ENCODE measurements at regions not wholly inside any gene's neighbourhood (a gene's known extent, or its start where the extent isn't known, plus 50 kb on each side); places are given as distances from the start of the nearest gene placed in this dataset.
"Not testable (repeated sequence)": the region's sequence is repeated elsewhere in the genome, so short reads cannot be mapped to it uniquely, and the experiment has no call there.

DNA sequence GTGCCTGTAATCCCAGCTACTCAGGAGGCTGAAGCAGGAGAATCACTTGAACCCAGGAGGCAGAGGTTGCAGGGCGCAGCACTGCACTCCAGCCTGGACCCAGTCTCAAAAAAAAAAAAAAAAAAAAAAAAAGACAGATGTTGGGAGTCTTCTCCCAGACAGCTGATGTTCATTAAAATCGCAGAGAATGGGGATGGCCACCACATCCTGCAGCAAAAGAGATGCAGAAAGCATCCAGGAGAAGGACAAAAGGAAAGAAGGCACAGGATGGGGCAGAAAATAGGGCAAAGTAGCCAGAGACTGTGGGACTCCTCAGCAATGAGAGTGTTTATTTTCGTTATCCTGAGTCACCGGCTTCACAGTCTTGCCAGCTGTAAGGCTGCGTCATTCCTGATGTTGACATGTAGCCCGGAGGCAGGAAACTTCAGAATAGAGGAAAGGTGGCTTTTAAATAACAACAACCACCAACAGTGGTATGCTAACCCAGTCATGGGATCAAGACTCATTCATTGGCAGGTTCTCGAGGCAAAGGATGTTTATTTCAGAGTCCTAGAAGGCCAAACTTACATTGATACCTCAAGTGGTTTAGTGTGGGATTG lies 149.5 kb upstream of the SVIL start:
- no peak for DNase-seq

DNA sequence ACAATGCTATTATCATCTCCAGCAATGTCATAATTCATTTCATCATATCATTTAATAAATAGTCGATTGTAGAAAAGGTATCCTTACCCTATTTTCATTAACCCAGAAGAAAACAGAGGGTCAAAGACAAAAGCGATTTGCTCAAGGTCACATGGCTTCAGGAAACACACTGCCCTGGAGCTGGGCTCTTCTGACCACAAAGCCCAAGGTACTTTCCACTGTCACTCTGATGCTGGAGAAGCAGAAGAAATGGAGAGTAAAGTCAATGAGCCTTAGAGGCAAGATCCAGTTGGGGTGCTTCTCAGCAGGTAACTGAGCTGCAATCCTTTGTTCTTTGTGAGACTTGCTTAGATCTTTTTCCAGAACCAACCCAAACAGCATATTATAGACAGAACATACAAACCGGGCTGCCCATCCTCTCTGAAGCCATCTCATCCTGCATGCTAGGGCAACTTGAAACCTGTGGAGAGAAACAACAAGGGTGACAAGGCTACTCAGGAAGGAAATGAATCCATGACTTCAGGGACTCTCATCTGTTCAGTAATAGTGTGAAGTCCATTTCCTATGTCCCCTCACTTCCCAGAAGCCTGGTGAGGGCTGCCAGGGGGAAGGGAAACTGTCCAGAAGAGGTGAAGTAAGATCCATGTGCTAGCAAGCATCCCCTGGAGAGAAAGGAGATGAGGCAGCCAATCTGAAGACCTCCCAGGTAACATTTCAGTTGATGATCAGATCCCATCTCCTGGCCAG lies 148.6 kb upstream of the SVIL start:
- DNase-seq: no peak

DNA sequence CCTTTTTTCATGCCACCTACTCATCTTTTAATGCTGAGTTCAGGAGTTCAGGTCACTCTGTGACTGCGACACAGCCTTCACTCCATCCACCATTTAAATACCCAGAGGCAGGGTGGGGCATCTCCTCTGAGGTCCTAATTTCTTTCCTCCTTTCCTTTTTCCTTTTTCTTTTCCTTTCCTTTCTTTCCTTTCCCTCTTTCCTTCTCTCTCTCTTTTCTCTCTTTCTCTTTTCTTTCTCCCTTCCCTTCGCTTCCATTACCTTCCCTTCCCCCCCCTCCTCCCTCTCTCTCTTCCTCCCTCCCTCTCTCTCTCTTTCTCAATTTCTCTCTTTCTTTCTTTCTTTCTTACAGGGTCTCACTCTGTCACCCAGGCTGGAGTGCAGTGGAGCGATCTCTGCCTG lies 145.9 kb upstream of the SVIL start:
- DNase-seq: no peak

GRCh38 chr10:29780096-29780495 lies 145.3 kb upstream of the SVIL start:
- no peak for DNase-seq

DNA sequence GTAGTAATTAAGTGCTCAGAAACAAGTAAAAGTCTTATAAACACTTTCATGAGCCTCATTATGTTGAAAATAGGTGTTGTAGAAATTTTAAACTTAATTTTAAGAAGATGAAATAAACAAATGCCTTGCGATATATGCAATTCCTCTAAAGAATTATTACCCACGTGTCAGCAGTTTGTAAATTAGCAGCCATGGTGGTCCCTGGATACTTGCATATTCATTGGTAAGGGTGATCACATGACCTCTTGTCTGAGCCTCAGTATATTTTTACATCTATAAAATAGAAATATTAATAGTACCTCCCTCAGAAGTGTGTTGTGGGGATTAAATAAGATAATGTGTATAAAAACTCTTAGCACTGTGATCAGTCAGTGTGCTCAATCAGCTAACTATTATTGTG lies 141.5 kb upstream of the SVIL start:
- DNase-seq: no peak

DNA sequence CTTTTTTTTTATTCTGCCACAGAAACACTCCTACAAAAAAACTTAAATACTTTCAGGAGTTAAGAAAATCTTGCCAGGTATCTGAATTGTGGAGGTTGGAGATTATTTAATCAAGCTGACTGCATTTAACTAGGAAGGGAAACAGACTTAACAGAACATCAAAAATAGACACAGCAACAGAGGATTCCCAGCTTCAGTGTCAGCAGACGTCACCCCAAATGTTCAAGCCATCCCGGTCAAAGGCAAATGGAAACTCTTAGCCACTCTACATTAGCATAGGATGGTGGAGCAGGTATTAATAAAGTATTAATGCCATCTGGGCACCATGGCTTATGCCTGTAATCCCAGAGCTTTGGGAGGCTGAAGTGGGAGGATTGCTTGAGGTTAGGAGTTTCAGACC lies 139.7 kb upstream of the SVIL start:
- no peak for DNase-seq

- no peak for DNase-seq
Measured at GRCh38 chr10:29773675-29774091, 138.9 kb upstream of the SVIL start.

DNA sequence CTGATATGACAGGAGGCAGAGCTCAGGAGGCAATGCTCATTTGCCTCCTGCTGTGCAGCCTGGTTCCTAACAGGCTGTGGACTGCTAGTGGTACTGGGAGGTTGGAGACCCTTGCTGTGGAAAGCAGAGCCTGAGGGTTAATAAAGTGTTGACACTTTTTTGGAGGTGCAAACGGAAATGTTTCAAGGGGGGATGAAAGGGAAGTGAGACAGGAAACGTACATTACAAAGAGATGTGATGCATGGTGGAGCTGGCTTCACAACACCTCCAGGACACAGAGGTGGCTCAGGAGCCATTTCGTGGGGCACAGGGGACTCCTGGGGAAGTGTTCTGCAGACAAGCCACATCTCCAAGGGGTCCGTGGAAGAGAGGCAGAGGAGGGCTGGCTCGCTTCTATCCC lies 137.6 kb upstream of the SVIL start:
- no peak for DNase-seq

DNA sequence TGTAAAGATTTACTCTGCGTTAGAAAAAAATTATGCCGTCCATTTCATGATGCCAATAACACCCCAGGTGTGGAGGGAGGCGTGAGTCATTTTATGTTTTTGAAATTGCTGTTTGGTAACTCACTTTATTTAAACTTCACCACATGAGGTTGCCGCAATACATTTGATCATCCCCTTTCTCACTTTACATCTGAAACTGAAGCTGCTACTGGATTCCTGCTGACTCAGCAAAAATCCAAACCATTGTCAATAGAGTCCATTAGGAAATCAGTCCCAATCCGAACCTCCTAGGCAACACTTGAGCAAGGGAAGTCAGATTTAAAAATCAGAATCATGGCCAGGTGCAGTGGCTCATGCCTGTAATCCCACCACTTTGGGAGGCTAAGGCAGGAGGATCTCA lies 136.6 kb upstream of the SVIL start:
- DNase-seq: no peak

DNA sequence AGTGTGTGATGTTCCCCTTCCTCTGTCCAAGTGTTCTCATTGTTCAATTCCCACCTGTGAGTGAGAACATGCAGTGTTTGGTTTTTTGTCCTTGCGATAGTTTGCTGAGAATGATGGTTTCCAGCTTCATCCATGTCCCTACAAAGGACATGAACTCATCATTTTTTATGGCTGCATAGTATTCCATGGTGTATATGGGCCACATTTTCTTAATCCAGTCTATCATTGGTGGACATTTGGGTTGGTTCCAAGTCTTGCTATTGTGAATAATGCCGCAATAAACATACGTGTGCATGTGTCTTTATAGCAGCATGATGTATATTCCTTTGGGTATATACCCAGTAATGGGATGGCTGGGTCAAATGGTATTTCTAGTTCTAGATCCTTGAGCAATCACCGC lies 134.5 kb upstream of the SVIL start:
- DNase-seq: not testable (repeated sequence)

DNA sequence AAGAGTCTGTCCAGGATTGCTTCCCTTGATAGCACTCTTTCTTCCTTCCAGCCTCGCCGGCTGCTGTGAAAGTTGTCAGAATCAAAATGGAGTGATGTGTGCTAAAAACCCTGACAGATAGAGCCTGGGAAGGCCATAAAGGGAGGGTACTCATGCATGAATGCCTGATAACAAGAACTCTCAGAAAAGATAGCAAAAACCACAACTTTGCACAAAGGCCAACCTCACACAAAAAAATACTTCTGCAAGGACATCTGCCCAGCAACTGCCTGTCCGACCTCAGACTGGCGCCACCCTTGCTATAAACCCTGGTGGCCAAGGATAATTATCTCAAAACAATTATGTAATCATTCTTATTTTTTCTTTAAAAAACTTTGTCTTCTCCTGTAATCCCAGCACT lies 133.2 kb upstream of the SVIL start:
- DNase-seq: no peak

GRCh38 chr10:29766753-29767152 lies 132.0 kb upstream of the SVIL start:
- DNase-seq: no peak

DNA sequence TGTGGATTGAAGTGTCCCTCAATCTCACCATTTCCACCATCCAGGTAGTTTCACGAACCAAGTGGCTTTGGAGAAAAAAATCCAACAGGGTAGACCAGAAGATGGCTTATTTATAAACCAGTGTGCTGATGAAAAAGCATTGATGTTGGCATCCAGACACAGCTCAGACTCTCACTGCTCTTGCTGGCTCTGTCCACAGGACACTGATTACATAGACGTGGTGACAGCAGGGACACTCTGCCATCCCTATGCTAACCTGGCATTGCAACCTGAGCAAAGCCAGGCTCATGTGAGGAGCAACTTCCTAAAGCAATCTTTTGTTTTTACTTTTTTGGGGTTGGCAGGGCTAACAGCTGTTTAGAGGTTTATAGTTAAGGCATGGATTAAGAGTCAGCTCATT lies 130.6 kb upstream of the SVIL start:
- no peak for DNase-seq

- no peak for DNase-seq
Measured at GRCh38 chr10:29763396-29763795, 128.6 kb upstream of the SVIL start.

- no peak for DNase-seq
Measured at GRCh38 chr10:29761916-29762315, 127.1 kb upstream of the SVIL start.

GRCh38 chr10:29760138-29760900 lies 125.5 kb upstream of the SVIL start:
- DNase-seq: no peak

- DNase-seq: no peak
Measured at GRCh38 chr10:29757551-29758297, 123.0 kb upstream of the SVIL start.

GRCh38 chr10:29756451-29756850 lies 121.7 kb upstream of the SVIL start:
- DNase-seq: no peak

DNA sequence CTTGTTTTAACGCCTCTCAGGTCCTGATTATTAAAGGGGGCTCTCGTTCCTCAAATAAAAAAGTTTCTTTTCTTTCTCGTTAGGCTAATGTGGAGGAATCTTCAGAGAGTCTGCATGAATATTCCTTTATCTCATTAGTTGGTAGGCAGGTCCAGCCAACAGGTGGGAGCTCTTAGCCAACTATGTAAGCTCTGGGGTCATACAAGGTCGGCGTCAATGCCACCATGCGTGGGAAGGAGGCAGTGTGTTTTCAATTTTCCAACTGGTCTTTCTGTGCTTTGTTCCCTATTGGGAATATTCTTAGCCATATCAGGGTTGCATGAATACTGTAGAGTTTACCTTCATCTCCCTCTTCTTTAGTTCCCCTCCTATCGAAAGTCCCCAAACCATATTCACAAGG lies 118.5 kb upstream of the SVIL start:
- no peak for DNase-seq

GRCh38 chr10:29751684-29752083 lies 116.9 kb upstream of the SVIL start:
- DNase-seq: no peak

DNA sequence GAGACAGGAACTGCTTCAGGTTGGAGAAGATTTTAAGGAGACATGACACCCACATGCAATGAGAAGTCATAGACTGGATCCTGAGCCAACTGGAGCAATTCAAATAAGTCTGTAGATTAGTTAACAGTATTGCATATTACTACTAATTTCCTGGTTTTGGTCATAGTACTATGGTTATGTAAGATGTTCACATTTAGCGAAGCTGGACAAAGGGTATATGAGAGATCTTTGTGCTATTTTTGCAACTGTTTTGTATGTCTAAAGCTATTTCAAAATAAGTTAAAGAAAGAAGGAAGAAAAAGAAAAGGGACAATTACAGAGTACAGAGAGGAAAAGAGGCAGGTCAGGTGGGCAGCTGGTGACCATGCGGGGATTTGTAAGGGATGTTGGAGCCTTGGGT lies 116.5 kb upstream of the SVIL start:
- no peak for DNase-seq

- no peak for DNase-seq
Measured at GRCh38 chr10:29749150-29749549, 114.4 kb upstream of the SVIL start.

GRCh38 chr10:29748109-29748650 lies 113.4 kb upstream of the SVIL start:
- DNase-seq: no peak

All from activated CD4-positive, alpha-beta T cell treated with anti-CD3 and anti-CD28 coated beads for 4 hours (primary cell).